GM13977 (cell line): ENCODE measurements at regions not wholly inside any gene's neighbourhood (a gene's known extent, or its start where the extent isn't known, plus 50 kb on each side); places are given as distances from the start of the nearest gene placed in this dataset.

Experiments
- DNase-seq: peaks from one replicate; pipeline ENCODE4 v3.0.0; 2012; ENCODE audit warnings: low spot score
- in situ Hi-C: fragments of 300-500 bp; cut with MboI; formaldehyde crosslinking; loops from one replicate; pipeline ENCODE4 v1.12.0; 2022; ENCODE audit warnings: low sequenced_read_pairs, low pct_unique_long_range_greater_than_20kb, mixed read lengths, inconsistent platforms; ENCODE audit not compliant: unreplicated experiment
- TF ChIP-seq, protein P1 (sequence below): IDR thresholded peaks from 2 replicates; pipeline ENCODE4 v1.5.1; 2012; ENCODE audit warnings: mild to moderate bottlenecking, control low read depth; ENCODE audit not compliant: insufficient read depth; ENCODE audit errors: extremely low read depth, missing control alignments

DNA sequence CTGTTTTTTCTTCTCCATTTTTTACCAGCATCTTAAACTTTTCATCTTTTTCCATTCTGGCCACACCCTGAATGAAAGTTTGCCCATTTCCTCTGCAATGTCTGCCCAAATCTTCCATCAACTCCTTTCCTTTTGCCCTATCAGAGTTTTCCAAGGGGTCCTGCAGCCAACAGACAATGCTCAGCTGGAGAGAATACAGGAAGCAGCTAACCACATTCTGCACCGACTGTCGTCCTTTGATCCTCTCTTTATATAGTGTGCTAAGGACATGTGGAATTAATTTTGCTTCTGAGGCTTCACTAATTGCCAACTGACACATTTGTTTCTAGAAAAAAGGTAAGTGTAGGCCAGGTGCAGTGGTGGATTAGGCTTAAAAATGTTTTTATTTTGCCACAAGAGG is 50.5 kb upstream of the DLX2 start:
- no peak for DNase-seq
- in situ Hi-C loops = loop anchor here (25.0 kb wide), 1 partner anchor 309 kb away; no protein-coding TSS in a partner anchor
- TF ChIP-seq, protein P1, sequence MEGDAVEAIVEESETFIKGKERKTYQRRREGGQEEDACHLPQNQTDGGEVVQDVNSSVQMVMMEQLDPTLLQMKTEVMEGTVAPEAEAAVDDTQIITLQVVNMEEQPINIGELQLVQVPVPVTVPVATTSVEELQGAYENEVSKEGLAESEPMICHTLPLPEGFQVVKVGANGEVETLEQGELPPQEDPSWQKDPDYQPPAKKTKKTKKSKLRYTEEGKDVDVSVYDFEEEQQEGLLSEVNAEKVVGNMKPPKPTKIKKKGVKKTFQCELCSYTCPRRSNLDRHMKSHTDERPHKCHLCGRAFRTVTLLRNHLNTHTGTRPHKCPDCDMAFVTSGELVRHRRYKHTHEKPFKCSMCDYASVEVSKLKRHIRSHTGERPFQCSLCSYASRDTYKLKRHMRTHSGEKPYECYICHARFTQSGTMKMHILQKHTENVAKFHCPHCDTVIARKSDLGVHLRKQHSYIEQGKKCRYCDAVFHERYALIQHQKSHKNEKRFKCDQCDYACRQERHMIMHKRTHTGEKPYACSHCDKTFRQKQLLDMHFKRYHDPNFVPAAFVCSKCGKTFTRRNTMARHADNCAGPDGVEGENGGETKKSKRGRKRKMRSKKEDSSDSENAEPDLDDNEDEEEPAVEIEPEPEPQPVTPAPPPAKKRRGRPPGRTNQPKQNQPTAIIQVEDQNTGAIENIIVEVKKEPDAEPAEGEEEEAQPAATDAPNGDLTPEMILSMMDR = no peak

DNA sequence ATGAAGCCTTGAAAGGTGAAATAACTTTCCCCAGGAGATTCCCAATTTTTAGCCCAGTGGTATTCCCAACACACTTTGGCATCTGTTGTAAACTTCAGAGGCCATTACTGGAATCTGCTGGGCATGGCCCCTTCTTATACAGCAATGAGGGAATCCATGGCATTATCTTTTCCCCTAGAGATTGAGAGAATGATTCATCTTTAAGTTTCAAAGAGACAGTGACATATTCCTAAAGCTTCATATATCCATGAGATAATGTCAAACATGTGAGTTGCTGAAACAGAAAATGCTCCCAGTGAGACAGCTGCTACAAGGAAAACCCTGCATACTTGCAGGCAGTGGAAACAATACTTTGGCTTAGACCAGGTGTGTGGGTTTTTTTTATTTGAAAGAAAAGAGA is 51.1 kb upstream of the DLX2 start:
- in situ Hi-C loops = loop anchor here (25.0 kb wide), 1 partner anchor 309 kb away; no protein-coding TSS in a partner anchor
- no peak for DNase-seq
- TF ChIP-seq, protein P1 = no peak

DNA sequence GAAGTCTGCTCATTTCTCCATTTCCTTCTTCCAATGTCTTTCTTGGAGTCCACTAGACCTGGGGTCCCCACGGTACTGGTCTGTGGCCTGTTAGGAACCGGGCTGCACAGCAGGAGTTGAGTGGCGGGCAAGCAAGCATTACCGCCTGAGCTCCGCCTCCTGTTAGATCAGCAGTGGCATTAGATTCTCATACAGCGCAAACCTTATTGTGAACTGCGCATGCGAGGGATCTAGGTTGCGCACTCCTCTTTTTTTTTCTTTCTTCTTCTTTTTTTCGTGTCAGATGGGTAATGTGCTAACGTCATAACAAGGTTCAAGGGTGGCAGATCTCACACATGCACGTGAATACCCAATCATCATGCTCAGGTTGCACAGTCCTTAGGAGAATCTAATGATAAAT is 53.1 kb upstream of the DLX2 start:
- DNase-seq = no peak
- in situ Hi-C loops = loop anchor here (25.0 kb wide), 1 partner anchor 307 kb away; no protein-coding TSS in a partner anchor
- TF ChIP-seq, protein P1 = no peak

GRCh38 chr2:172160839-172161238 is 58.1 kb upstream of the DLX2 start:
- TF ChIP-seq, protein P1 = no peak
- in situ Hi-C loops = loop anchor here (25.0 kb wide), 1 partner anchor 301 kb away; no protein-coding TSS in a partner anchor
- DNase-seq = no peak

GRCh38 chr2:172162225-172162733 is 59.6 kb upstream of the DLX2 start:
- no peak for DNase-seq
- TF ChIP-seq, protein P1 = no peak
- in situ Hi-C loops = loop anchor here (25.0 kb wide), 1 partner anchor 300 kb away; no protein-coding TSS in a partner anchor

- no peak for DNase-seq
- in situ Hi-C loops = loop anchor here (25.0 kb wide), 1 partner anchor 299 kb away; no protein-coding TSS in a partner anchor
- TF ChIP-seq, protein P1 = no peak
Measured at GRCh38 chr2:172162739-172163336, 60.1 kb upstream of the DLX2 start.
